Urothelium cell line (cell line): ENCODE measurements at regions not wholly inside any gene's neighbourhood (a gene's known extent, or its start where the extent isn't known, plus 50 kb on each side); places are given as distances from the start of the nearest gene placed in this dataset.
"Not testable (repeated sequence)": the region's sequence is repeated elsewhere in the genome, so short reads cannot be mapped to it uniquely, and the experiment has no call there.

Source experiments
- DNase-seq: peaks from one replicate; pipeline ENCODE4 v3.0.0; 2011; ENCODE audit warnings: low spot score, mixed read lengths
- FAIRE-seq: peaks from 2 replicates; lab custom pipeline; 2011; peaks lifted over from hg19 to GRCh38; lab: Jason Lieb, UNC

DNA sequence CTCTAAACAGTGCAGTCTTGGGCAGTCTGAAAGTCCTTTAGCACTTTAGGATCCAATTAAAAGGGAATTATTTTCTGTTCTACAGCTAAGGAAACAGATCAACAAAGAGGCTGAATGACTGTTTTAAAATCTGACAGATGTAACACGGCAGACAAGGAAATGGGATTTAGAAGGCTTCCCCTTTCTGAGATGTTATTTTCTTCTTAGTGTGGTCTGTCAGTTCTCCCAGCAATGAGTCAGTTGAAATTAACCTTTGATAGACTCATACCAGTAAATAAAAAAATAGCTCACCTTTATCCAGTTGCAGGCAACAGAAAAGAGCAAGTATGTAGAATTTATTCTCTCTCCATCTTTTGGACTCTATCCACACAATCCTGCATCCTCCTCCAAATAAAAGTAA lies 98.1 kb downstream of the NEDD1 start:
- FAIRE-seq (no peak), DNase-seq (no peak)

DNA sequence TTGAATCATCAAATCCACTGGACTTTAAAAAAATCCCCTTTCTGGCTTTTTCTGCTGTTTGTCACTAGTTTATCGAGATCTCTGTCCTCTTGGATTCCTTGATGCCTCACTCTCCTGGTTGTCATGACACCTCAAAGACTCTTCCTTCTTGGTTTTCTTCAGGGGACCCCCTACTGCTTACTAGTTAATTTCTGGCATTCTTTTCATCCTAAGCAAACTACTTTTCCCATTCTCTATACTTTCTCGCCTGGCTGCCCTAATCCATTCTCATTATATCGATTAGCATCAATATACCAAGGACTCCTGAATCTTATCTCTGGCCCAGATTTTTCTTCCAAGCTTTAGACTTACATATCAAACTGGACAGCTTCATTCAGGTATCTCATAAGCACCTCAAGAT lies 98.6 kb downstream of the NEDD1 start:
- DNase-seq (no peak), FAIRE-seq (no peak)

DNA sequence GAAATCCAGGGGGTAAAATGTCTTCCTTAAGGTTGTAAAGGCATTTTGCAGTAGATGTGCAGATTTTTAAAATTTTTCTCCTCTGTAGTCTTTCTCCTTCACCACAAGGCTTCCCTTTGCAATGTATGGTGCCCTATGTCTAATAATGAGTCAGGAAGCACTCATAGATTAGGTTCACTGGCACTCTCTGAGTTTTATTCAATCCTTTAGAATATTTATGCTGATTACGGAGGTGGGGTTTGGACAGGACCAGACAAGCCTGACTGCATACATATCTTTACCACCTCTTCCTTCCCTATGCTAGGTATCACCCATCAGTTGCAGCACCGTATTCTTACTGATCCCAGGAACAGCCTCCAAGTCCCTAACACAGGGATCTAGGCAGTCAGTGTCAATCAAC lies 99.5 kb downstream of the NEDD1 start:
- DNase-seq (no peak), FAIRE-seq (no peak)

DNA sequence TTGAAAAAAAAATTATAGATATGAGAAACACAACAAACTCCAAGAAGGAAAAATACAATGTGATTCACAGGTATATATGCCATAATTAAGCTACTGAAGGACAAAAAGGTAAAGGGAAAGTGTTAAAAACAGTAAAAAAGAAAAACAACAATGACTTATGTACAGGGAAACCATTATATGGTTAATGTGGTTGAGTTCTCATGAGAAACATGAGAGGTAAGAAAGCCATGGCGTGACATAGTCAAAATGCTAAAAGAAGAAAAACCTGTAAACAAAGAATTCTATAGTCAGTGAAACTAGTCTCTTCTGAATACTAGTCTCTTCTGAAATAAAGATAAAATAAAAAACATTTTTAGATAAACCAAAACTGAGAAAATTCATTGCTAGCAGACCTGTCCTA lies 109.1 kb downstream of the NEDD1 start:
- DNase-seq (no peak), FAIRE-seq (no peak)

DNA sequence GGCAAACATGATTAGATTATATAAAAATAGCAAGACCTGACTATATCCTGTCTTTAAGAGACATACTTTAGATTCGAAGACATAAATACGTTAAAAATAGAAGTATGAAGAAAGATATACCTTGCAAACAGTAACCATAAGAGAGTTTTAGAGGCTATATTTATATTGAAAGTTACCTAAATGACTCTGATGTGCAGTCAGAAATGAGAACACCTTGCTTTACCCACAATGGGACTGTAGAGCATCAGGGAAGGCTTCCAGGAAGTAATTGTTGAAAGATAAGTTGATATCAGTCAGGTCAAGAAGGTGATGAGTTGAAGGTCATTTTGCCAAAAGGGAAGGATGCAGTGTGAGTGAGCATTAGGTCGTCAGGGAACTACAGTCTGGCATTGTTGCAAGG lies 110.2 kb downstream of the NEDD1 start:
- FAIRE-seq: no peak
- DNase-seq: no peak

DNA sequence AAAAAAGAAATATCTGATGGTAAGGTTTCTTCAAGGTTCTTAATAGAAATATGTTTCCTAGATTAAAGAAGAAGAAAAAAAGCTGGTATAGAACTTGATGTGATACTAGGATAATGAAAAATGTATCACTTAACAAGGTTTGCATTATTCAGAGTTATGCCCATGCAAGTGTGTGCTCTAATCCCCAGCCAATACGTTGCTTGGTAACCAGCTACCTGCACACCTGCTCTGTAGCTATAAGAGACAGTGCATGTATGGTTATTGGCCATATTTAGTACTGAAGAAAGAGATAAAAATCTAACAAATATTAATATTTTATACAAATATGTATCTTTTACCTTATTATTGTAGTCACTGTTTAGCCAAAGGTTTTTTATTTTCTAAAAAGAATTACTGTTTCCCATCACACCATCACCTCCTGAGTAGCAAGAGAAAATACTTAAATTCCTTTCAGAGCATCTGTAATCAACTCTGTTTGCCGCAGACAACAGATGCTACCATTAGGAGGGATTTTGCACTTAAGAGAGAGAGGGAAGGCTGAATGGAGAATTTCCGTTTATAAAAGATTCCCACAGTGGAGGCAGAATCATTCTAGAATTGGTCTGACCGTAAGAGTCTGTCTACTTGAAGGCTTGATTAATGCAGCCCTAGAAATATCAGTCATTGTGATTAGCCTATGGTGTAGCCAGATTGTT lies 115.6 kb downstream of the NEDD1 start:
- DNase-seq: no peak
- no peak for FAIRE-seq

DNA sequence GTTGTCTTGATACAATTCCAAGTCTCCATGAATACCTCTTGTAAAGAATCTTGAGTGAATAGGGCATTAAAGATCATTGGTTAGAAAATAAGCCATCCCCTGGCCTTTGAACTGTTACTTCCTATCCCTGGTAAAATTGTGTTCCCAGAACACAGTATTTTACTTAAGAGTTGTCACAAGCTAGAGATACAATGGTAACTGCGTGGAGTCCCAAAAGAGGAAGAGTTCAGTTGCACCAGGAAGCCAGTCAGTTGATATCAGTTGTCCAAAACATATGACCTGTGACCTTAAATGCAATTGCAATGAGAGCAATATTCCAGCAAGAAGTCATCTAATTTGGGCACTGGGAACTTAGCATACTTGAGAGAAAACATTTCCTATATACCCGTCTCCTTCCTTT lies 117.3 kb downstream of the NEDD1 start:
- DNase-seq (no peak), FAIRE-seq (no peak)

DNA sequence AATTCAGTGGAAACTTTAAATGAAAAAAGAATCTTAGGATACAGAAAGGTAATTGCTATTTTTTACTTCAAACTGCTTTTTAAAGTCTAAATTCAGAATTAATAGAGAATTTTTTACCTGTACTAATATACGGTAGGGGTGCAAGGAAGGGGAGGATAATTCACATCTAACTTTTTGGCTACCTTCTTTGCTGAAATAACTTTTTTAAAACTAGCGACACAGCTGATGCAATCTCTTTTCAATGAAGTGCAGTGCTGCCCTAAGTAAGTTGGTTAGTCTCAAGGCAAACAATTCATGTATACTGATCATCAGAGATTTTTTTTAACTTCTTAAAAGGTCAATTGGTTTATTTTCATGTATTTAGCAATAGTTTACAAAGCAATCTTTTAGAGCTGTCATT lies 119.8 kb downstream of the NEDD1 start:
- no peak for FAIRE-seq
- DNase-seq: no peak

DNA sequence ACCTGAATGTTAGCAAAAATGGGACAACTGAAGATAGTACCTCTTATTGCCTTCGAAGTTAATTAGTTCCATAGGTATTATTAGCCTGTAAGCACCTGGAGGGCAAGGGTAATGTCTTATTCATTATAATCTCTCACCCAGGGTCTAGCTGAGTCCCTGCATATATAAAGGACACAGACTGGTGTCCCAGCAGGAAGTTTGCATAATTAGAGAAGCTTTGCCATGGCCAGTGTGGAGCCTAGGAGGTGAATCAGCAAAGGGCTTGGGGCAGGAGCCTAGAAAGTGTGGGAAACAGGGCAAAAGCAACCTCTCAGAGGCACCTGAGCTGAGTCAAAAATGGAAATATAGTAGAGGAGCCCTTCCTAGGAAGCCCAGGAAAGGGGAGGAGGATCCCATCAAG lies 120.4 kb downstream of the NEDD1 start:
- no peak for FAIRE-seq
- DNase-seq: no peak

DNA sequence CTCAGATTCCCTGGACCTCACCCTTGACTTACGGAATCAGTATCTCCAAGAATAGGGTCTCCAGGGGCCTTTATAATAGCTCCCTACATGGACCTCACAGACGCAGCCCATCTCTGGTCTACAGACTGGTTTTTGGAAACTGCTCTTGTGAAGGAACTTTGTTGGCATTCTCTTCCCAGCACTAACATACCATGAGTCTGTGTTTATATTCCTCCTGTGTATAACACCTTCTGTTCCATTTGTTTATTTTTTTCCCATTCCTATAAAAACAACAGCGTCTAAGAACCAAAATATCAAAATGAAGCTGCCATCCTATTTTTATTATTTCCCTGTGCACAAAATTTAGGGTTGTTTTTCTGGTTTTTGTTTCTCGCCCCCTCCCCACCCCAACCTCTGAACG lies 131.1 kb downstream of the NEDD1 start:
- peak; percentile 5 for DNase-seq

DNA sequence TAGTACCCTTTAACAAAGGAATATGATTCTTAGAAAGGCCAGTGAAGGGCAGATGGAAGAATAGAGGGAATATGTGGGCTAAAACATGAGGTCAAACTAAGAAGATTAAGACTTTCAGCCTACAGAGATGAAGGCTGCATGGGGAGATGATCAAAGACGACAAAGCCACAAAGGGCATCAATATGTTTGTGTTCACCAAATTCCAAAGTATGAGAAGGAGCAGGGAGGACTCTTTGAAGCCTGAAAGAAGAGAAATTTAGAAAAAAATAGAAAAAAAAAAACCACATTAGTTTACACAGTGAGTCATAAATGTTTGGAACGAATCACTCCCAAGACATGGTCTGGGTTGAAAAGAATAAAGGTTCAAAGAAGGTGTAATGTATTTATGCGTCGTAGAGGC lies 131.8 kb downstream of the NEDD1 start:
- FAIRE-seq (no peak), DNase-seq (peak; percentile 59)

More for the DNA sequence above, 131.1 kb downstream of the NEDD1 start:
- FAIRE-seq: no peak

DNA sequence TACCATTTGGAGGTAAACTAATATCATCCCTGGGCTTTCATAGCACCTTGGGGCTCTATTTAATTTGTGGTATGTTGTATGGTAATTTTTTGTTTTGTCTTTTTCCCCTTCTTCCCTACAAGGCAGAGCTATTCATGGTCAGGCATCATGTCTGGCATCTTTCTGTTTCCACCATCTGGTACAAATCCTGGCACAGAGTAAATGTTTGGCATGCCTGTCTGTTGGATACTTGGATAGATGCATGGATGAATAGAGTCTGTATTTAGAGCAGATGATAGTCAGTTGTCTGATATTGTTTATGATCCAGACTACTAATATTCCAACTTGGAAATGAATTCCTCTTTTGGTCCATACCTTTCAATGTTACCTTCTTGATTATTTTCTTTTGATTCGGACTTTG lies 139.8 kb downstream of the NEDD1 start:
- no peak for DNase-seq
- no peak for FAIRE-seq

DNA sequence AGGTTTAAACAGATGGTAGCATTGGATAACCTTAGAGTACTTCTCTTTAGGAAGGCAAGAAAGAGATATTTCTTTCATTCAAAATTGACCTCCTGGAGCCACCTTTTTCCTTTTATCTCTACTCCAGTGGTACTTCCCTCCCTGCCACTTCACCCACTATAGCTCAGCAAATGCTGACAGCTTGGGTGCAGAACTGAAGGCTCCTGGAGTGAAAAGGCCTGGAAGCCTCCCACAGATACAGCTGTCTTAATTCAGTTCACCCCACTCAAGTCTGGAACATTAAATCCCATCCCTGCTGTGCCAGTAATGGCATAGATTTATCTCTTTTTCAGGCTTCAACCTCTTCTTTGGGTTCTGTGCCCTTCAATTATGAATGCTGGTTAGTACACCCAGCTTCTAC lies 140.3 kb downstream of the NEDD1 start:
- FAIRE-seq (no peak), DNase-seq (no peak)

DNA sequence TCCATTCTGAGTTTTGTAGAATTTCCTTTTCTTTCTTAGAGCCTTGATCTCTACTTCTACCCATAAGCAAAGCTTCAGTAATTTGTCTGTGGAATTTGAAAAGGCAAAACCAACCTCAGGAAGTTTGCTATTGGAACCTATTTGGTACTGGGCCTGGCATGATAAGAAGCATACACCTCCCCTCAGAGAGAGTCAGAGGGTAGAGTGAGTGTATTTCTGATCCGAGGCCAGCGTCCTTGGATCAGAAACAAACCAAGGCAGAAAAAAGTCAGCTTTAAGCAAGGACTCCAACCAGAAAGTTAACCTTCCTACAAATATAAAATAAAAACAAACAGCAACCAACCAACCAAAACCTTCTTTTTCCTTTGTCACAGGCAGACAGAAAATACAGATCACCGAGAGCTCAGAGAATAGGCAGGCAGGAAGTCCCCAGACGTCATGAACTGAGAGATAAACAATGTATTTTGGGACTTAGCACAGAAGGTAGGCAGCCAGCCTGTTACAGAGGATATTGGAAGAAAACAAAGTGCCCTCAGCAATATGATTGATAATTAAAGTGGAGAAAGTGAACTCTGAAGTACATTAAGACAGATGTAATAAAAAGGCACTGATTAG lies 141.5 kb downstream of the NEDD1 start:
- no peak for DNase-seq
- no peak for FAIRE-seq

DNA sequence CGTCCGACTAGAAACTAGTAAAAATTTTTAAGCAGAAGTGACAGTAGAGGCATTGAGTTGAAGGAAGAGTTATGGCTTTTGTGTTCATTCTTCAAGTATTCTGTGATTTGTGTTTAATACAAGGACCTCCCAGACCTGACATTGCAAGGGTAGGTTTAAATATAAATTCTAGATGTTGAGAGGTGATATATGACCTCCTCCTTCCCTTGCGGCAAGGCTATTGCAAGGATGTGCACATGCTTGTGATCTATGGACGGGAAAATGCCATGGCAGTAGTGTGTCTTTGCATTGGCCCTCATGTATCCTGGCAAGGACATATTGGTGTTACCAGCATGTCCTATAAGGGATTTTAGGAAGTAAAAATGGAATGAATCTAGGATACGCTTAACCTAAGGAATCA lies 143.5 kb downstream of the NEDD1 start:
- FAIRE-seq: no peak

DNA sequence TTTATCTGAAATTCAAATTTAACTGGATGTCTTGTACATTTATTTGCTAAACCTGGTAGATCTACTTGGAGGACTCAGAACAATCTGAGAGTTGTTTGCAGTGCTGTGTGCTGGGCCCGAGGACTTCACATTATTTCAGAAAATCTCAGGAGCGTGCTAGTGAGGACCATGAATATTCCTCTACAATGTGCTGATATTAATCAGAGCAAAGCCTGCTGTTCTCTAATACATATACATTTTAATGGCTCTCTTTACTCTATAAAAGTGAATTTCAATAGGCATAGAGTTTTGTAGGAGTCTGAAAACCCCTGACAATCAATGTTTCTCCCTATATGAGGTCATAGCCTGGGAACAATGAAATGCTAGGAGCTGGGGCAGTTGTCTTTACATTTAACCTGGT lies 144.3 kb downstream of the NEDD1 start:
- no peak for DNase-seq
- no peak for FAIRE-seq

More for the DNA sequence above, 143.5 kb downstream of the NEDD1 start:
- DNase-seq: no peak

DNA sequence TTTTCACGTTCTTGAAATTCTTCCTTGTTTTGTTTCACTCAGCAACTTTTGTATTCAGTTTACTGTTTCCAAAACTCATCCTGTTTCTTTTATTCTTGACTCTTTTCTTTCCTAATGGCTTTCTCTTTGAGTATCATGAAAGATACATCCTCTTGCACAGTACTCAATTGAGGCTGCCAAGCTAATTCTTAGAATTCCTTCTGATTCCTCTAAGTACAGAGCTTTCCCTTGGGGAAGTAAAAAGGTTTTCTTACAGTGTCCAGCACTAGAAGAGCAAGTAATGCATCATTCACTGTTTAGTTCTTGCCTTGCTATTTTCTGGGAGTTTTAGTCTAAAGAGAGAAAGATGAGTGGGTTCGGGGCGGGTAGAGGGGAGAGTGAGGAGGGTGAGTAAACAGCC lies 154.1 kb downstream of the NEDD1 start:
- FAIRE-seq: no peak
- no peak for DNase-seq

DNA sequence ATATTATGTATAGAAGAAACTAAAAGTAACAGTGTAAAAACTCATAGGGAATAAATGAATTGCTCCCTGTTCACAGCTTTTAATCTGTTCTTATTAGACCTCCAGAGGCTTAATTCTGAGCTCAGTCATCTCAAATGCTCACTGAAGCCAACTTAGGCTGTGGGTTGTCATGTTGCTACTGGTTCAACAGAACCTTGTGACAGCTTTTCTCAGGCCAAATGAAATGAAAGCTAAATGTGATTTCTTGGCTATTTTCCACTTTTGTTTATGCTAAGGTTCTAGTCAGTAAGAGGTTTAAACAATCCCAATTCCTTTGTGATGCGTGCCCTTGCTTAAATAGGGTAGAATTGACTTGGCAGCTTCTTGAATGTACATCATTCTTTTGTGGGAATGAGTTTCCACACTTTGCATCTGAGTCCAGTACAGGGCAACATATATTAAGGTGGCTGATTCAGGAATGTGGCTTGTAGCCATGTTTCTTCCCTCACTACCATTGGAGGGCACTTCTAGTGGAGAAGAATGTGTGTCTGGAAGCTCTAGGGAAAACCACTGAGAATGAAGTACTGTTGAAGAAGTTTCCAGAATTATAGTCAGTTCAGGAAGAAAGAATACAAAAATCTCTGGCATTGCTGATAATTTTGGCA lies 156.4 kb downstream of the NEDD1 start:
- DNase-seq: no peak
- FAIRE-seq: no peak

DNA sequence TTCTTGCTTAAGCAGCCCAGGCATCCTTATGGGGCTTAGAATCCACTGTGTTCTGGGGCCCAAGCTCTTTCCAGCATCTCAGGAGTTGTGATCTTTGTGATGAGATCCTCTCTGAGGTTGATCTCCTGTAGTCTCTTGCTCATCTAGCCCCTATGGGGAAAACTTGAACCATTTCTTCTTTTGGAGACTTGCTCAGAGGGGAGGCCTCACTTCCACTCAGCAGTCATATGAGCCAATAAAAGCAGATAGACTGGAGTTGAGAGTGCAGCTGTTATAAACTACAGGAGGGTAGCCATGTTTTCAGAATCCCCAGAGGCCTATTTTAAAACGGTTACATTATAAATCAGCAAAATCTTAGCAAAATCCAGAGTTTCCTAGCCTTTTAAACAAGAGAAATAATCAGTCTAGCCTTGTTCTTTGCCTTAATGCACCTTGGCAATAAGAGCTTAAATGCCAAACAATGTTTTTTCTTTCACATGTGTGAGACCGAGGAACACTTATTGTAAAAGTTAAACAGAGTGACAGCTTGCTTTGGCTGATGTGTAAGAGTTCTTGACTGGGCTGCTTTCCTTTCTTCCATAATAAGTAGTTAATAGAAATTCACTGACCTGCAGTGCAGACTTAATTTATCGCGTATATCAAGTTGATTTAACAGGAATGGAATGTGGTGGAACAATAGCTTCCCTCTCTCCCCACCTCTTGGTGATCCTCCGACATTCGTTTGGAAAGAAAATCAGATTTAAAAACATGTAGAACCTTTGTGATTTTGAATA lies 168.3 kb downstream of the NEDD1 start:
- DNase-seq (peak; percentile 11), FAIRE-seq (no peak)

DNA sequence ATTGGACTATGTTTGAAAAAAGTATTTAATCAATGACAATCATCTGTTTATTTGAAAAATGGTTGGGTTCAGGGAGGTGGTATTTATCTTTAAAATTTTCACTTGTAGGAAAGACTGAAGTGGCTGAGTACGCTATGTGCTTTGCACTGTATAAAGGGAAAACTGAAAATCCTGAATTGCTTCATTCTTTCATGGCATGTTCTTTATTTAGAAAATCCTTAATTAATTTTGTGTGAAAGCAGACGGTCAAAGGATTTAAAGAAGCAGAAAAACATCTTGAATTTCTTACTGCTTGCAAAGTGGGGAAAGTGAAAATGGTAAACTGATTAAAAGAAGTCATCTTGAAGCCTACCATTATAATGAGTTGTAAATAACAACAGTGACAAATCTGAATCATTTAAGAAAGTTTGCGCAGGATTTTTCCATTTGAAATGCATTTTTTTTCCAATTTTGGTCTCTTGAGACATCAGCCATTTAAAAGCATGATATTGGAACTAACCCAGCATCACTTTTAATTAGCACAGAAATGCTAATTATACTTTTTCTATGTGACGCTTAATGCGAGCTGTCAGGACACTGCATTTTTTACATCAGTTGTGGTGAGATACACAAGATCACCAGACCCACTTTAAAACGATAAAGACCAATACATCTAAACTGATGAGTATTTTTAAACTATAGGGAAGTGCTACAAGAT lies 169.0 kb downstream of the NEDD1 start:
- no peak for FAIRE-seq

DNA sequence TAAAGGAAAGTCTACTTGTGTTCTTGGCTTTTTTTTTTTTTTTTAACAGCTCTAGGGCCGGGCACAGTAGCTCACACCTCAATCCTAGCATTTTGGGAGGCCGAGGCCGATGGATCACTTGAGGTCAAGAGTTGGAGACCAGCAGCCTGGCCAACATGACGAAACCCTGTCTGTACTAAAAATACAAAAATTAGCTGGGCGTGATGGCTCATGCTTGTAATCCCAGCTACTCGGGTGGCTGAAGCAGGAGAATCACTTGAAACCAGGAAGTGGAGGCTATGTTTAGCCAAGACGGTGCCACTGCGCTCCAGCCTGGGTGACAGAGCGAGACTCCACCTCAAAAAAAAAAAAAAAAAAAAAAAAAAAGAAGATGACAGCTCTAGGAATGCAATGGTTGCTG lies 169.9 kb downstream of the NEDD1 start:
- DNase-seq, FAIRE-seq: not testable (repeated sequence)

More for the DNA sequence above, 169.0 kb downstream of the NEDD1 start:
- no peak for DNase-seq
